ENCODE measurements at regions not wholly inside any gene's neighbourhood (a gene's known extent, or its start where the extent isn't known, plus 50 kb on each side); places are given as distances from the start of the nearest gene placed in this dataset.

DNA sequence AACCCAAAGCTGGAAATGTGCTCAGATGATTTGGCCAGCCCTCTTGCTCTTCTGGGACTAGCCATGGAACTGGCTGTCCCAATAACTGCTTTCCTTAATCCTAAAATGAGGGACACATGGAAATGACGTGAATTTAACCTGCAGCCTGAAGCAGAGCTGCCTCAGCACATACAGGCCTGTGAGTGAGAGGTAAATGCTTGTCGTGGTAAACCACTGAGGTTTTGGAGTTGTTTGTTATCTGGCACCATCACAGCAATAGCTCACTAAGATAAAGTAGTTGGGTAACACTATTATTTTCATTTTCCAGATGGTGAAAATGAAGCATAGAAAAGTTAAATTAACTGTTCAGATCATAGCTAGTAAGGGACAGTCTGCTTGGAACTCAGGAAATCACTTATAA, 333.4 kb upstream of the CHD6 start:
- DNase-seq (ENCODE audit: low read depth in 2 of 2) = no peak

DNA sequence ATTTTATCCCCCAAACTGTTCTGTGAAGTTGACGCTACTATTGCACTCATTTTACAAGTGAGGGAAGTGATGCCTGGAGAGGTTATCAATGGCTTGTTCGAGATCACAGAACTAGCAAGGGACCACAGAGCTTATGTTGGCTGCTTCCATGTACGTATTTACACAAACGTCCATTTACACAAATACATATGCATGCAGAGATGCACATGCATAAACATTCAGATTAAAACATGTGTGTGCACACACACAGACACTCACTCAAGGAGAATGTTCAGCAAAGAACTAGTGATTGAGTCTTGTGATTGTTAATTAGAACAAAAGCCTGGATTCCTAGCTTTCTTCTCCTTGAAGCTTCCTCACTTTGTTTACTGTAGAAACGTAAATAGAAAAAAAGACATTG, 321.5 kb upstream of the CHD6 start:
- DNase-seq (ENCODE audit: low read depth in 2 of 2) = no peak

DNA sequence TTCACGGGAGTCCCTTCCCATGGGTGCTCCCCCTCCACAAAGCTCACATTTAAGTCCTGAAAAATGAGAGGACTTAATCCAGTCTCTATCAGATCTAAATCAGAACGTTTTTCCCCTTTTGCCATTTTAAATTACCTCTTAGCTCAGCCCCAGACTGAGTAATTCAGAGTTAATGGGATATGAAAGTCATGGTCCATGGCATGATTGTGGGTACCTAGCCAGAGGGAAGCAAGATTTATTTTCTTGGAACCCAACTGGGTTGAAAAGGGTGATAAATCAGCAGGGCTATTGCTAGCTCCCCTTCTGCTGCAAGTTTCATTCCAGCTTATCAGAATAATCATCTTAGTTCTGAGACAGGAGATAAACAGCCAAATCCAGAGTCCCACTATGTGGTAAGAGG, 320.2 kb upstream of the CHD6 start:
- no peak for DNase-seq (ENCODE audit: low read depth in 2 of 2)

DNA sequence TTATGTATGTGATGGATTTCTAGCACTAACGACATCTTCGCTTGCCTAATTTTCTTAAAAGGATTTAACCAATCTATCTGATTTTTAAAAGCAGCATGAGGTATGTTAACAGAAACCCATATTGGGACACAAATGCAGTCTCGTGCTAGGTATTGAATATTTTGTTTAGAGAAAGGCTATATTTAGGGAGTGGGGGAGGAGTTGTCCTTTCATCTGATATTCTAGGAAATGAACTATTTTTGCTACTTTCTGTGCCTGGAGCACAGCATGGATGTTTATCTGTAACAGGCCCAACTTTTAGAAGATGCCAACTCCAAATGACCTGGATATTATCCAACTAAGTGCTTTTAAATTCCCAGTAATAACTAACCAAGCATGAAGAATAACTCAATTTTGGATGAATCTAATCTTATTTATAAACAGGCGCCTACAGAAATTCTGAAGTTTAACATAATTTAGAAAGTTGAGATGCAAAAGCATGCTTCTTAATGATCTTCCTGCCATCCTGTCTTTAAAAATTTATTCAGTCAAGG, 317.1 kb upstream of the CHD6 start:
- DNase-seq (ENCODE audit: low read depth in 2 of 2) = no peak

DNA sequence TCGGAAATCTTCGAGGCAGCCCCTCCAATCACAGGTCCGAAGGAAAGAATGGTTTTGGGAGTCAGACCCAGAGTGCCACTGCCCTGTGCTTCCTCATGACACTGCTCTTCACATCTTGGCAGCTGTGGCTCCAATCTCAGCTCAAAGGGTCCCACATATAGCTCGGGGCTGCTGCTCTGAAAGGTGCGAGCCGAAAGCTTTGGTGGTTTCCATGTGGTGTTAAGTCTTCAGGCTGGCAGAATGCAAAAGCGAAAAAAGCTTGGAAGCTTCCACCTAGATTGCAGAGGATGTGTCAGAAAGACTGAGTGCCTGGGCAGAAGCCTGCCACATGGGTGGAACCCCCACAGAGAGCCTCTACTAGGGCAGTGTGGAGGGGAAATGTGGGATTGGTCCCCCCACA, 314.3 kb upstream of the CHD6 start:
- no peak for DNase-seq (ENCODE audit: low read depth in 2 of 2)

DNA sequence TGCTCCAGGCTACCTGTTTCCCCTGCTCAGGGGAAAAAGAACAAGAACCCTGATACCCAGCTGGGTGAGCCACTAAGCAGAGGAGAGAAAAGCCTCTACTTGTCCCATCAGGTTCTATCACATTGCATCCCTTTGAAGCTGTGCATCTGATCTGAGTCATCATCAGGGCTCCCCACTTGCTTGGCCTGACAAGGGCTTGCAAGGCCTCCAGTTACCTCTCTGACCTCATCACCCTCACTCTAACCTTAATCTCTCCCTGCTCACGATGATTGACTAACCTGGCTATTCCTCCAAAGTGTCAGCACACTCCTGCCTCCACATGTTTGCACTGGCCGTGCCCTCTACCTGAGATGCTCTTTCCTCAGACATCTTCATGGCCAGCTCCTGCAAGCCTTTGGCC, 309.5 kb upstream of the CHD6 start:
- DNase-seq (ENCODE audit: low read depth in 2 of 2) = no peak

- DNase-seq (ENCODE audit: low read depth in 2 of 2) = no peak
Measured at GRCh38 chr20:41927189-41927588, 309.0 kb upstream of the CHD6 start.

GRCh38 chr20:41925476-41925875, 307.3 kb upstream of the CHD6 start:
- DNase-seq (ENCODE audit: low read depth in 2 of 2) = no peak

GRCh38 chr20:41923624-41924023, 305.4 kb upstream of the CHD6 start:
- DNase-seq (ENCODE audit: low read depth in 2 of 2) = no peak

- no peak for DNase-seq (ENCODE audit: low read depth in 2 of 2)
Measured at GRCh38 chr20:41913146-41913545, 295.0 kb upstream of the CHD6 start.

GRCh38 chr20:41910558-41910957, 292.4 kb upstream of the CHD6 start:
- no peak for DNase-seq (ENCODE audit: low read depth in 2 of 2)

DNA sequence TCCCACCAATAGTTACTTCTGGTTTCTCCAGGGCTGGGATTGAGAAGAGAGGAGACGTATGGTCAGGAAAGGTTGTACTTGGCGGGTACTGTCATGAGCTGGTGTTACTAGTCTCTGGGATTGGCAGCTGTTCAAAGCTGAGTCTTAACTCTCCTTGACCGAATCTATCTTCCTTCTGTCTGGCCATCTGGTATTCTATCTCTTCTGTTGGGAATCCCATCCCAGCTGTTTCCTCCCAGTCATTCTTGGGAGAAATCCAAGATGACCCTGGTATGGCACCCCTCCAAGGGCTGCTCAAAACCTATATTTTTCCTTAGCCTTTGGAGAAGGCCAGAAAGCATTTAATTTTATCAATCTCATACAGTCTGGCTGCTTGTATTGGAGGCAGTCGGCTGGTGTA, 287.0 kb upstream of the CHD6 start:
- no peak for DNase-seq (ENCODE audit: low read depth in 2 of 2)

DNA sequence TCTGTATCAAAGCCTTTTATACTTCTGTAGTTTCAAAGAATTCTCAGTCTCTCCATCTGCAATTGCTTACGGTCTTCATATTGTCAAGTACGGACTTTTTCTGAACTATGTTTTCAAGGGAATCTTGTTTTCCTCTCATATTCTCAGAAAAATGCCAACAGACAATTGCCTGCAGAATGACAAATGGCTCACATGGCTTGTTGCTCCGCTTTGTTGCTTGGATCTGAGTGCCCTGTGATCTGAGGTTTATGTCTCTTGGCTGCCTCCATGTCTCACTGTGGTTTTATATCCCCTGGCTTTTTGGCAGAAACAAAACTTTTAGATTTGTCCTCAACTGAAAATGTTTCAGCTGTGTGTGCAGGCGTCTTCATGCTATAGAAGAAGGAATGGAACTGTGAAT, 285.4 kb upstream of the CHD6 start:
- DNase-seq (ENCODE audit: low read depth in 2 of 2) = no peak

- no peak for DNase-seq (ENCODE audit: low read depth in 2 of 2)
Measured at GRCh38 chr20:41902346-41902745, 284.2 kb upstream of the CHD6 start.

GRCh38 chr20:41900201-41900691, 282.1 kb upstream of the CHD6 start:
- no peak for DNase-seq (ENCODE audit: low read depth in 2 of 2)

DNA sequence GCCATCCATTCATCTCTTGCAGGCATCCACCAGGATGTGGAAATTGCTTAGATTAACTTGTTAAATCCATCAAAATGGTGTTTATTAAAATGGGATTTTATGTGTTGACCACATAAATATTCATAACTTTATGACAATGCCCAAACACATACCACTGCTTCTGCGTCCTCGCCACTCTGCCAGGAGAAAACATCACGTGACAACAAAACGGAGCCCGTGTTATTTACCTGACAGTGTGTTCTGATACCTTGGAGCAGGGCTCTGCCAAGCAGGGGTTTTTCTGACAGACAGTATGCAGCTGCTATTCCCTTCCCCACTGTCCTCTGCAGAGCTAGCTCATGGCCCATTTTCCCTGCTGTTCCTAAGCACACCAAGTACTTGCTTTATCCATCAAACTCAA, 279.5 kb upstream of the CHD6 start:
- no peak for DNase-seq (ENCODE audit: low read depth in 2 of 2)

DNA sequence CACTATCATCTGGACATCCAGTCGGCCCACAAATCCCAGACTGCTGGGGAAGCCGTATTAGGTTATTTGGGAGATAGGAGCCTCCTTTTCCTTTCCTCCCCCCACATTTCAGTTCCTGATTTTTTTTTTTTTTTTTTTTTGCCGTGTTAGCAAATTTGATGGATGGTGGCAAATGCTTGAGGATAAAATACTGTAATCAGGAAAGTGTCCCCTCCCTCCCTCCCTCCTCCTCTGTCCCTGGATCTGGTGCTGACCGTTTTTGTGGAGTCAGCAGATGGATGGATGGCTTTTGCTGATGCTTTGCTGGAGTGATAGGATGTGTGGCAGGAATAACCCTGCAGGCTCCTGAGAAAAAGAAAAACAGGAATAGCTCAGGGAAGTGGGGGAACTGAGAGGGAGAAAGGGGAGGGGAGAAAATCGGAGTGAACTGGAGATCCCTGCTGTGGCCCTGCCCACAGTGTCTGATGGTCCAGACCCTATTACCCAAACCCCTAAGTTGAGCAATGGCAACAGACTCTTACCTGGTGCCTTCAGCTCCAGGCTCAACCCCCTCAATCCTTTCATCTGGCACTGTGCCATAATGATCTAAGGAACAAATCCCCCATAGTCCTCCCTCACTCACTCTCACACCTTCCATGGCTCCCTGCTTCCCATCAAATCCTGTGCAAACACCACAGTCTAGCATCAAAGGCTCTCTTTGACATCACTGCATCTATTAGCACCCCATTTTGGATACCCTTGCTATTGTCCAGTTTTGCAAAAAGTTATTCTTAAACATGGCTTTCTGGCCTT, 277.3 kb upstream of the CHD6 start:
- DNase-seq (ENCODE audit: low read depth in 2 of 2) = no peak

DNA sequence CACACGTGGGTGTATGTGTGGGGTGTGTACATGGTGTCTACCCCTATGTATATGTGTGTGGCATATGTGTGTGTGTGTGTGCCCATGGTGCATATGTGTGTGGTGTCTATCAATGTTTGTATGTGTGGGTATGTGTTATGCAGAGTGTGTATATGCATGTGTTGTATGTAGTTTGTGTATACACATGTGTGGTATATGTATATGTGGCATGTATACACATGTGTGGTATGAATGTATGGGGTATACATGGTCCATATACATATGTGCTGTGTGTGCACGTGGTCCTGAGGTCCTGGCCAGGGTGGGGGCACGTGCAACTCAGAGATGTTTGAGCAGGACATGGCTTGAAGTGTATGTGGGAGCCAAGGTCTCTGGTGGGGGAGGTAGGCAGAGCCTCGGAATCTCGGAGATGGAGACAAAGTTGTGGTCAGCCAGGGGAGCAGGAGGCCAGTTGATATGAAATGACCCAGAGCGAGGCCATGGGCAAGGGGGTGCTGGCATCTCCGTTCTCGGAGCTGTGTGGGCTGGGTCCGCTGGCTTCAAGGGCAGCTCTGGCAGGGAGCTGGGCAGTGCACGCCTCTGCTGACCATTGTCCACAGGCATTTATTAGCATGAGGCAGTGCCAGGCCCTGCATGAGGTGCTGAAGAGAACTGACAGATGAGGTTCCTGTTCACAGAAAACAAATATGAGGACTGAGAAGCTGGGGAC, 276.2 kb upstream of the CHD6 start:
- no peak for DNase-seq (ENCODE audit: low read depth in 2 of 2)

GRCh38 chr20:41892031-41892430, 273.9 kb upstream of the CHD6 start:
- DNase-seq (ENCODE audit: low read depth in 2 of 2) = no peak

DNA sequence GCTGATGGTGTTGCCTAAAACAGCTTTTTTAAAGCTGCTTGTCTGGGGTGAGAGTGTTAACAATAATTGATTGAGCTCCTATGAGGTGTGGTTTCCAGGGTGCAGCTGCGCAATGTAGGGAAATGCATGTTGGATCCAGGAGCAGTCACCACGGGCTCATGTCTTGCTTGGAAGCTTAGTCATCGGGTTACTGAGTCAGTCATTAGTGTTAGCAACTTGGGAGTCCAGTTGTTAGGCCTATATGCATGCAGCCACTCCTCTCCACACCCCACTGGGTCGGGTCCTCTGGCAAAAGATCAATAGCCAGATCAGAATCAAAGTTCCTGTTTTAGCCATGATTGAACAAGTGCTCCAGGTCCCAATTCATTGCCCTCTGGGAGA, 271.7 kb upstream of the CHD6 start:
- DNase-seq (ENCODE audit: low read depth in 2 of 2) = no peak

GRCh38 chr20:41889126-41889843, 271.1 kb upstream of the CHD6 start:
- DNase-seq (ENCODE audit: low read depth in 2 of 2) = no peak

DNA sequence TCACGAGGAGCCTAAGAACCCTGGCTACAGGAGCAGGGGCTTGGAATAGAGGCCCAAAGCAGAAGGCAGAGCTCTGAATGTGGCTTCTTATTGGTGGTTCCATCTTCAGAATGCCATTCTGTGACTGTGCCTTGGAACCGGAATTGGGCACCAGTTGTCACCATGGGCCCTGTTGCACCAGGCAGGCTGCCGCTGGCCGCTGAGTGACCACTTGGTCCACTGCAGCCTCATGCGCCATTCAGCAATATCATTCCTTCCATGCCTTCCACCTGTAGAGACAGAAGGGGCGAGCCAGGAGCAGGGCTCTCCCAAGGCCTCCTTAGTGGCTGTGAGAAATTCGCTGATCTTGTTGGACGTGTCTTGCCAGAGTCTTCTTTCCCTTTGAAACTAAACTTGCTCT, 270.3 kb upstream of the CHD6 start:
- no peak for DNase-seq (ENCODE audit: low read depth in 2 of 2)

GRCh38 chr20:41887500-41887899, 269.3 kb upstream of the CHD6 start:
- no peak for DNase-seq (ENCODE audit: low read depth in 2 of 2)
